IPS-NIHi7 (cell line): ENCODE measurements at regions not wholly inside any gene's neighbourhood (a gene's known extent, or its start where the extent isn't known, plus 50 kb on each side); places are given as distances from the start of the nearest gene placed in this dataset.
"Not testable (repeated sequence)": the region's sequence is repeated elsewhere in the genome, so short reads cannot be mapped to it uniquely, and the experiment has no call there.

ENCODE experiments used
- DNase-seq: peaks from one replicate; pipeline ENCODE4 v3.0.0; 2012; ENCODE audit warnings: mixed read lengths; ENCODE audit errors: extremely low spot score

GRCh38 chr9:66765531-66765930, 135.0 kb upstream of the ZNF658 start:
- DNase-seq = not testable (repeated sequence)

GRCh38 chr9:66771504-66771903, 129.0 kb upstream of the ZNF658 start:
- not testable (repeated sequence) for DNase-seq

GRCh38 chr9:66774618-66775017, 125.9 kb upstream of the ZNF658 start:
- DNase-seq = not testable (repeated sequence)

- DNase-seq = not testable (repeated sequence)
These were observed 120.4 kb upstream of the ZNF658 start for GRCh38 chr9:66779944-66780661.

GRCh38 chr9:66781240-66781639, 119.3 kb upstream of the ZNF658 start:
- not testable (repeated sequence) for DNase-seq

- not testable (repeated sequence) for DNase-seq
These were observed 118.5 kb upstream of the ZNF658 start for GRCh38 chr9:66782010-66782409.

- DNase-seq = not testable (repeated sequence)
These were observed 114.9 kb upstream of the ZNF658 start for GRCh38 chr9:66785603-66786002.

GRCh38 chr9:66791092-66791750, 109.3 kb upstream of the ZNF658 start:
- not testable (repeated sequence) for DNase-seq

GRCh38 chr9:66794769-66795168, 105.8 kb upstream of the ZNF658 start:
- peak; percentile 3 for DNase-seq

GRCh38 chr9:66795723-66796503, 104.6 kb upstream of the ZNF658 start:
- DNase-seq = not testable (repeated sequence)

- DNase-seq = not testable (repeated sequence)
These were observed 102.5 kb upstream of the ZNF658 start for GRCh38 chr9:66797905-66798616.

GRCh38 chr9:66803619-66804018, 96.9 kb upstream of the ZNF658 start:
- DNase-seq = peak; percentile 0

GRCh38 chr9:66810247-66810646, 90.3 kb upstream of the ZNF658 start:
- not testable (repeated sequence) for DNase-seq

GRCh38 chr9:66812367-66812766, 88.2 kb upstream of the ZNF658 start:
- DNase-seq = not testable (repeated sequence)

GRCh38 chr9:66812967-66813366, 87.6 kb upstream of the ZNF658 start:
- DNase-seq = not testable (repeated sequence)

- DNase-seq = not testable (repeated sequence)
These were observed 86.5 kb upstream of the ZNF658 start for GRCh38 chr9:66814038-66814437.

GRCh38 chr9:66819510-66819909, 81.0 kb upstream of the ZNF658 start:
- not testable (repeated sequence) for DNase-seq

GRCh38 chr9:66820014-66820660, 80.4 kb upstream of the ZNF658 start:
- not testable (repeated sequence) for DNase-seq

GRCh38 chr9:66824169-66824568, 76.4 kb upstream of the ZNF658 start:
- not testable (repeated sequence) for DNase-seq

- not testable (repeated sequence) for DNase-seq
These were observed 70.7 kb upstream of the ZNF658 start for GRCh38 chr9:66829853-66830252.
